Activated CD8-positive, alpha-beta memory T cell treated with anti-CD3 and anti-CD28 coated beads, Interleukin-2, amount 50 U/mL, for 24 hours (primary cell): ENCODE measurements at regions not wholly inside any gene's neighbourhood (a gene's known extent, or its start where the extent isn't known, plus 50 kb on each side); places are given as distances from the start of the nearest gene placed in this dataset.
"Not testable (repeated sequence)": the region's sequence is repeated elsewhere in the genome, so short reads cannot be mapped to it uniquely, and the experiment has no call there.

Source experiments
- DNase-seq: peaks from one replicate; pipeline ENCODE4 v3.0.0-alpha.2; 2020; ENCODE audit errors: extremely low read depth

- no peak for DNase-seq
Measured at GRCh38 chr9:30628915-30629567, 1755.4 kb upstream of the ACO1 start.

DNA sequence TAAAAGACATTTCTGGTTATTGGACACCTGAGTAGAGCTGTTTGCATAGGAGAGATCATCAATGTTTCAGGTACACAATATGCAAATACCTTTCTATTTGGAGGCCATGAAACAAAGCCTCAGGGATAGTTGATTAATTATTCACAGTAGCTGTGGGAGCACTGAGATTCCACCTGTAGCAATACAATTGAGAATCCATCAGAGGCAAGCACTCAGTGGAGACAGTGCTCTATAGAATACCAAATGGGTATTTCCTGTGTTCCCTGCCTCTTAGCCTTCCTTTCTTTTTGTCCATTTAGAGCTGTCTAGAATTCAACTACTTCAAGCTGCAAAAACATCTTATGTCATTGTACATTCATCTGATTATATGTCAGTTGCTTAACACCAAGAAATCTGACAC is 1754.0 kb upstream of the ACO1 start:
- DNase-seq = no peak

DNA sequence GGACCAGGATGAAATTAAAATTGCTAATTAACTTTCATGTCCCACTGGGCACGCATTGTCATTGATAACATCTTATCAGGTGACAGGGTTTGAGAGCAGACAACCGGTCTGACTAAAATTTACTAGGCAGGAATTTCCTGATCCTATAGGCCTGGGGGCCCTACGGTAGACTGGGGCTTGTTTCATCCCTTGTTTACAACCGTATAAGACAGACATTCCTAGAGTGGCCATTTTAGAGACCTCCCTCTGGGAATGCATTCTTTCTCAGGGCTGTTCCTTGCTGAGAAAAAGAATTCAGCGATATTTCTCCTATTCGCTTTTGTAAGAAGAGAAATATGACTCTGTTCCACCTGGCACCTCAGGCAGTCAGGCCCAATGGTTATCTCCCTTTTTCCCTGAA is 1737.8 kb upstream of the ACO1 start:
- not testable (repeated sequence) for DNase-seq

GRCh38 chr9:30661925-30662324 is 1722.5 kb upstream of the ACO1 start:
- no peak for DNase-seq

DNA sequence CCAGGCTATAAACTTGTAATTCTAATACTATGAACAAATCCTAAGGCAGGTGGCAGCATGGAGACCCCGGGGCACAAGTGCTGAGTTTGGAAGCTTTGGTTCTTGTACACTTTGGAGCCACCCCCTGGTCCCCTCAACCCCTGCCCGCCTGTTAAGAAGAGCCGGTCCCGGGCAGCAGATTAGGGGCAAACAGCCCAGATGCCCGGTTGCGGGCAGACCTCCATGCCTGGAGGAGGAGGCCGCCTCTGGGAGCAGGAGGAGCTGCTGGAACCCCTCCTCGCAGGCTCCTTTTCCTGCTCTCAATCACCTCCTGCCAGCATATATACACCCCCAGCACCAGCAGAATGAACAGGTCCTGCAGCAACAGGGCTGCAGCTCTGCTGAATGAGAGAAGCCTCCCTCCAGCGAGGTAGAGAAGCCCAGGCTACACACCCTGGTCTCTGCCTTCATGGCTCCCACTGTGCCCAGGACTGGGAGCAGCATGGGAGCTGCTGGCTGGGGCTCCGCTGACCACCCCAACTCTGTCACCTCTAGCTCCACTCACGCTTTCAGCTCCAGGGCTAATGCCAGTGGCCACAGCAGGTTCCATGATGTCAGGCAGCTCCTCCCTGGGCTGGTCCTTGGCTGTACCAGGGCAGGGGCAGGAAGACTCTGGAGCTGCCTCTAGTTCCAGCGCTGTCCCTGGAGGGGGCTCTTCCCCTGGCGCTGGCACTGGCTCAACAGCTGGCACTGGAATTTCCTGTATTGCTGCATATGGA is 1713.5 kb upstream of the ACO1 start:
- no peak for DNase-seq

GRCh38 chr9:30673132-30673531 is 1711.3 kb upstream of the ACO1 start:
- no peak for DNase-seq

DNA sequence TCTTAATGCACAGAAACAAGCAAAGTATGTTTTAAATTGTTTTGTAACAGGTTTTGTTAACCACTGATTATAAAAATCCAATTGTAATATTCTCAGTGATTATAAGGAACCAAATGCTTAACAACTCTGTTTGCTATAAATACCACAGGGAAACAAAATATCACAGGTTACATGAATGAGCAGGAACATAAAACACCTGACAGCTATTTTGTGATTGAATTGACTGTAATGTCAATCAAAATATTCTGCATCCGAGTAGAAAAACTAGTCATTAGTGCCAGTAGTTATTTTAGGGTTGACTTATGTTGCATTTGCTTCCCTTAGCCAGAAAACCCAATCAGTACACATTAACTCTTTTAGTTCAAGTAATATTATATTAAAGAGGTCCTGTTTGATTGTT is 1707.8 kb upstream of the ACO1 start:
- DNase-seq = no peak

DNA sequence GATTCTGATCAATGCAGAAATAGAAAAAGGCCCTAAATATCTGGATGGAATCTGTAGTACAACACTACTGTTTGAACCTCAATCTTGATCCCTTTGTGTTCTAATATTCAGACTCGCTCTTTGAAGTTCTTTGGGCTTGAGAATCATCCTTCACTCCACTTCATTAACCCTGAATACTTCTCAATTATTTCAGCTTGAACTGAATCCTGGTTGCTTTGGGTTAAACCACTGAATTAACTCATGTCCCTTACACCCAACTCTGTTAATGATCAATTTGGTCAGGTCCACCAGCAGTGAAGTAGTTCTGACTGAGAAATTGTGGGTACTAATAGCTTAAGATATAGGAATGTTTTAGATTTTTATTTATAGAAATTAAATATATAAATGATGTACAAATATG is 1707.2 kb upstream of the ACO1 start:
- DNase-seq = no peak

DNA sequence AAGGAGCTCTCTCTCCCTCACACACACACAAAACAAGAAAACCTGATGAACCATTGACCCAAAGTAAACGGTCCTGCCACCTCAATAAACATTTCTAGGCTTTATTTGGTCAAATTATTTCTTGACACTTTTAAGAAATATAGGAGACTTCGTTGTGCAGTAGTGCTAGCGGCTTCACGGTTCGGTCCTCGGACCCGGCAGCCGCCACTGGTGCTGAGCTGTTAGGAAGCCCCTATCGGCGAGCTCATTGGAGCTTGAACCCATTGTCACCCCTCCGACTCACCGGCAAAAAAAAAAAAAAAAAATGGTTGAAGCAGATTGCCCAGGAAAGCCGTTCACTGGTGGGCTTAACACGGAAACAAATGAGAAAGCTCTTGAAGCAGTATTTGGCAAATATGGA is 1695.6 kb upstream of the ACO1 start:
- no peak for DNase-seq

- no peak for DNase-seq
Measured at GRCh38 chr9:30697958-30698357, 1686.5 kb upstream of the ACO1 start.

- no peak for DNase-seq
Measured at GRCh38 chr9:30711591-30711990, 1672.9 kb upstream of the ACO1 start.

- DNase-seq = no peak
Measured at GRCh38 chr9:30713243-30713642, 1671.2 kb upstream of the ACO1 start.

DNA sequence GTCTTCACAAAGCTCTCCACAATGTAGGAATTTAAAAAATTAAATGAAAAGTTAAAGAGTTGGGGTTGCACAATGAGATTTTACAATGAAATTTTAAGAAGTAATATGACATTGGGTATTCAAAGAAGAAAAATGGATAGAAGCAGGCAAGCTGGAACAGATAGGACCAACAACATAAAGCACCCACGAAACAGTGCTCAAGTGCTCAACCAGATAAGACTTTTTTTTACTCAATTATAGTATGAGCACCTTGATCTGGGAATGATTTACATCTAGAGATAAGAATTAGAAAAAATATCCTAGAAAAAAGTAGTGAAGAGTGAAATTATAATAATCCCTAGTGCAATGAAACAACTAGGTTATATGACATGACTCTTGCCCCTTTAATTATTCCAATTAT is 1670.1 kb upstream of the ACO1 start:
- no peak for DNase-seq

DNA sequence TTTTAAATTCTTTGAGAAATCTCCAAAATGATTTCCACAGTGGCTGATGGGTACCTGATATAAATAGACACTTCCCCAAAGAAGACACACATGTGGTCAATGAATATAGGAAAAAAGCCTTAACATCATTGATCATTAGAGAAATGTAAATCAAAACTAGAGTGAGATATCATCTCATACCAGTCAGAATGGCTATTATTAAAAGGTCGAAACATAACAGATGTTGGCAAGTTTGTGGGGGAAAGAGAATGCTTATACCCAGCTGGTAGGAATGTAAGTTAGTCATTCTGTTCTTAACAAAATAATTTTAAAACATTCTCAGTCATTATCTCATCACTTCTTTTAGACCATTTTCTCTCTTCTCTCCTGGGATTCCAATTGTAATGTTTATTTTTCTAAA is 1666.0 kb upstream of the ACO1 start:
- DNase-seq = no peak

- DNase-seq = no peak
Measured at GRCh38 chr9:30722065-30722464, 1662.4 kb upstream of the ACO1 start.

- DNase-seq = no peak
Measured at GRCh38 chr9:30723656-30724055, 1660.8 kb upstream of the ACO1 start.

DNA sequence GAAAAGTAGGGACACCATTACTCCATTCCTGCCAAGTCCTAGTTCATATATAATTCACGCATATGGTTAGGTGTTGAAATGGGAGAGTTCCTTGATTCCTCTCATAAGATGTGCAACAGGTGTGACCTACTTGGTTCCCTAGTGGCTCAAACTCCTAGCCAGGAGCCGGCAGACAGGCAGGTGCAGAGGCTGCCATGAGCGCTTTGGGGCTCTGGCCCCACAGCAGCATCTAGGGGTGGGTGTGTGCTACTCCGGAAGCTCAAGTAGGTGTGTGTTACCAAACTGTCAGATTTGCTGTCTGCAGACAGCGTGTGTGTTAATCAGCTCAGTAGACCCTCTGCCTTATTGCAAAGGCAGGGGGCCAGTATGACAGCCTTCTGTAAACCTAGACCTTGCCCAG is 1652.4 kb upstream of the ACO1 start:
- DNase-seq = no peak

- DNase-seq = no peak
Measured at GRCh38 chr9:30744871-30745270, 1639.6 kb upstream of the ACO1 start.

DNA sequence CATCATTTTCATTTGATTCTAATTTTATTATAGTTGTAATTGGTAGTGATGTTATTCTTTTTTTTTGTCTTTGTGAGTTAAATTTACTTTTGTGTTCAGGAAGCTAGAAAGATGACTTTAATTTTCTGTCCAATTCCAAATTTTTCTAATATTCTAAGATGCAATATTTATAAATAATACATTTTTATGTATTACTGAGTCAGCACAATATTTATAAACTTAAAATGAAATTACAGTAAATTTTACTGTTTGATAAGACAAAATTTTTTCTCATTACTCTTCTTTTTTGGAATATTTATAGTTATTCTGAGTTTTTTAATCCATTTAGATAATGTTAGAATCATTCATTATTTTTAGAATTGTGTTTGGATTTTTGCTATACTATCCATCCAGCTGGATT is 1637.9 kb upstream of the ACO1 start:
- DNase-seq = no peak

- DNase-seq = no peak
Measured at GRCh38 chr9:30757723-30758122, 1626.7 kb upstream of the ACO1 start.

DNA sequence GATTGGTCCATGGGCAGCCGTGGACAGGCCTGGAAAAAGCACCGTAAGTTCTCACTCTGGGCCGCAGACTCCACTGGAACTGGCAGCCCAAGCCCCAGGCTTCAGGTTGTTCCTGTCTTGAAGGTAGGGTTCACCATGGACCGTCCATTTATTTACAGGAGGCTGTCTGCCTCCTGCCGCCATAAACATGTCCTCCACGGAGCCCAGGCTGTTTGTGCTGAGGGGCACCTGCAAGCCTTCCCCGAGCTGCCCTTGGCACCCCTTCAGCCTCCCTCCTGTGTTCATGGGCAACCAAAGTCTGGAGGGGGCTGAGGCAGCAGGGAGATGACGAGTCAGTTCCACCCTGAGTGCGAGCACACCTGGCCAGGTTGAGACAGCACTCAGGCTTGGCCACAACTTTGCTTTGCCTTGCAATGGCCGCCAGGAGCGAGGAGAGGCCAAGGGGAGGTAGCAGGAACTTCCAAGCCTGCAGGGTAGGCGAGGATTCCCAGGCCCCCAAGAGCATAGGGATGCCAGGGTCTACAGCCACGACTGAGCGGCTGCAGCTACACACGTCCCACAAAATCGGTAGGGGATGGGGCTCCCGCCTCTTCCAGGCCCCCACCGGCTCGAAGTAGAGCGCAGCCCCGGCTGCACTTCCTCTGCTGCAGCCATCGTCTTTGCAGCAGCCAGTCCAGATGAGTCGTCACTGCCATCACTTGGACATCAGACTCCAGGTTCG is 1625.6 kb upstream of the ACO1 start:
- DNase-seq = no peak

- DNase-seq = no peak
Measured at GRCh38 chr9:30765318-30765717, 1619.1 kb upstream of the ACO1 start.

DNA sequence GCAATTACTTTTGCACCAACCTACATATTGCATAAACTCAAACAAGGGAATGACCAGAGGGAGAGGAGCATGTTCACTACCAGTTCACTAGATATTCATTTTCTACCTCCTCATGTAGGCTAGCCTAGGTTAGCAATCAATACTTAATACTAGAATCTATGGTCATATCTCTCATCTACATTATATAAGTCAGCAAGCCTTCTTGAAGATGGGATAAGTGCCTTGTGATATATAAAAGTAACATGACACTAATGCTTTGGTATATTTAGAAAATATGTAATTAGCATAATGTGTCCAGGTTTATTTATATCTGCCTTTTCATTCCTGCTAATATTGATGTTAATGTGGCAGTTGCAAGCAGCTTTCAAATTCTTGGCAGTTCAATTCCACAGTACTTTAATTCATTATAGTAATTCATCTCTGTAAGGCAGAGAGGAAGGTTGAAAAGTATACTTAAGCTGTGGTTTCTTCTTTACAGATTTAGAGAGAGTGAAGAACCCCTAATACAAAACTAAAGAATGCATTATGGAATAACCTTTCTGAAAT is 1613.2 kb upstream of the ACO1 start:
- no peak for DNase-seq
